ENCODE measurements at regions not wholly inside any gene's neighbourhood (a gene's known extent, or its start where the extent isn't known, plus 50 kb on each side); places are given as distances from the start of the nearest gene placed in this dataset.

DNA sequence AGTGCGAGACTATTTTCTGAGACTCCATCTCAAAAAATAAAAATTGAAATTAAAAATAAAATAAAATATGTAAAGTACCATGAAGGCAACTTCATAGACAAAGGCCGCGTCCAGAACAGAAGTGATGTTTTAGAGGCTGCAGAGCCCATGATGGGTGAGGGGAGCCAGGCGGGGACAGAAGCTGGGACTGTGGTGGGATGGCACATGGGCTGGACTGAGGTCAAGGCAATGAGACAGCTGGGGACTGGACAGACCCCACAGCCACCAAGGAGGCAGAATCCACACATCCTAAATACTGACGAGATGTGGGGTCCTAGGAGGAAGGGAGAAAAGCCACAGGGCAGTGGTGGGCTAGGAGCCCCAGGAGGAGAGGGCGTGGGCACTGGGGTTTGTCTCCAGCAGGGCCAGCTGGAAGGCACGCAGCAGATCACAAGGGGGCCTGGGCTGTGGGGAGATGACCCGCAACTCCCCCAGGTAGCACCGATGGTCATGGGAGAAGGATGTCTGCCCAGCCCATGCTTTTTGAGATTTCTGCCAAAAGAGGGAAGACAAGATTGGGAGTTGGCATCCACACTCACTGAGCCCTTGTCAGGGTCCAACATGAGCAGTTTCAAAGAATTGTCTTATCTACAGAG, 74.3 kb downstream of the KCNF1 start:
- DNase-seq = no peak

DNA sequence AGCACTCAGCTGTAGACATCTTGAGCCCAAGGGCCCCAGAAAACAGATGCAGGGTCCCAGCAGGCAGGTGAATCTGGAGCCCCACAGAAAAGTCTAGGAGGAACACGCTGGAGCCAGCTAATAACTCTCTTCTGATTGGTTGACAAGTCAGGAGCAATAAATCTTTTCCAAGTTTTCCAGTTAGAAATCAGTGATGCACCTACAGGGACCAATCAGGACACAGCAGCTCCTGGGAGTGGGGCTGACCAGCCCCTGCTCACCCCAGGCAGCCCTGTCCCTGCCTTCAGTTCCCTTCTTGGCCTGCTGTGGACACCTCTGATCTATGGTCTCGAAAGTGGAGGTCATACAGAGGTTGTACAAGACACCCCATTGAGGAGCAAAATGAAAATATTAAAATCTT, 75.7 kb downstream of the KCNF1 start:
- no peak for DNase-seq

- DNase-seq = no peak
Measured at GRCh38 chr2:10987861-10988260, 76.1 kb downstream of the KCNF1 start.

DNA sequence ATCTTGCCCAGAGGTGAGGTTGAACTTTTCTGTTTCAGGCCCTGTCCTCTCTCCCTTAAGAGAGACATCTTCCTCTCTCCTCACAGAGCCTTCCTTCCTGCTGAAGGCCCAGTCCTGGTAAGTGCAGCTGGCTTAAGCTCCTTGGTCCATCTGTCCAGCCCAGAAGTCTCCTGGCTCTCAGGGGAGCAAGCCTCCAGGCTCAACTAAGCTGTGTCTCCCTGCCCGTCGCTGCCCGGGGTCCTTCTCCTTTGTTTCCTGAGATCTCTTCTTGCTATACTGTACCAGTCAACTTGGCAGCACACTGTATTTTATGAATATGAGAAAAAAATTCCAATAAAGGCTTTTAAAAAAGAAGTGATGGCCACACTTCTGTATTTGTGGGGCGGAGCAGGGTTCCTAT, 77.4 kb downstream of the KCNF1 start:
- no peak for DNase-seq

DNA sequence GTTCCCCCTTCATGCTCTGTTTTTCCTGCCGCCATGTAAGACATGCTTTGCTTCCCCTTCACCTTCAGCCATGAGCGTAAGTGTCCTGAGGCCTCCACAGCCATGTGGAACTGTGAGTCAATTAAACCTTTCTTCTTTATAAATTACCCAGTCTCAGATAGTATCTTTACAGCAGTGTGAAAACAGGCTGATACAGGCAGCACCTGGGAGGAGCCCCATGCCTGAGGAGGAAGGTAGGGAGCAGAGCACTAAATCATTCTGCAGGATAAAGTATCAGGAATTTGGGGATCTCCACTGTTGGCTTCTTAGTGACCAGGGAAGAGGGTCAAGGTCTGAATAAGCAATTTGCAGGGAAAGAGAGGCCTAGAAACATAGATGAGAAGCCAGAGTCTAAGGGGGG, 78.0 kb downstream of the KCNF1 start:
- DNase-seq = no peak

DNA sequence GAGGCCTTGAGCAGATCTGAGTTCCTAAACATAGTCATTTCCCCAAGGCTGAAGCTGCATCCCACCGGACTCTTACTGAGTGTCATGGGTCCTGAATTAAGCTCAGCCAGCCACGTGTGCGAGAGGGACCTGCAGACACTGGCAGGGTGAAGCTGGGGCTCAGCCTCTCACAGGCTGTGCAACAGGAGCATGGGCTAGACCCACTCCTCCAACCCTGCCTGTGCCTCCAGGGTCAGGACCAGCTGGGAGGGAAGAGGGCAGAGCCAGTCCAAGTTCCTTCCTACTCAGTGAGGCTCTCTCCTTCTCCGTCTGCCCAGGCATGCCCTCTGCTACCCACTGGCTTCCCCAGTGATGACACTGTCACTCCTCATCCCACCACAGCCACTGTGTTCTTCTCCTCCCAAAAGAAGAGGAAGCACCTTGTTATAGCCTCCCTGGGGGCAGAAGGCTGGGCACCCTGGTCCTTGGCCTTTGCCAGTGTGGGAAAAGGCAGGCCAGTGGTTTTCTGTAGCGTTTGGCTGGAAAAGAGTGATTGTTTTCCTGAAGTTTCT, 78.9 kb downstream of the KCNF1 start:
- DNase-seq = no peak

GRCh38 chr2:10992023-10992791, 80.5 kb downstream of the KCNF1 start:
- no peak for DNase-seq

DNA sequence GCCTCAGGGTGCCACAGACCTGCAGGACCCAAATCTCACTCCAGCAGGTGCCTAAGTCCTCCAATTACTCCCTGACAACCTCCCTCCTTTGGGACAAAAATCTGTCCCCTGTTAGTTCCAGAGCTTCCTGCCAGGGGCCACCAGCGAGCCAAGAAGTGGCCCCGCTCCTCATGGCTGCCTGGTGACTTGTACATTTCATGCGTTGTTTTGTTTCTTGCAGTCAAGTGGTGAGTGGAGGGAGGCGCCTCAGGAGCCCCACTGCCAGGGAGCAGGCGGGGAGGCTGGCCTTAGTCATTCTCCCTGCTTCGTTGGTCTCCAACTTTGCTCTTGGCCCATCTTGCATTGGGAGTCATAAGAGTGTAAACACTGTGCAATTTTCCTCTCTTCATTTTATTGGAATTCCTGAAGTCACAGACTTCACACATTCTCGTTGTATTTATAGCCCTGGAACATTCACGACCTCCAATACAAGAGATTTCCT, 81.3 kb downstream of the KCNF1 start:
- no peak for DNase-seq

GRCh38 chr2:10995366-10995970, 83.7 kb downstream of the KCNF1 start:
- DNase-seq = no peak

DNA sequence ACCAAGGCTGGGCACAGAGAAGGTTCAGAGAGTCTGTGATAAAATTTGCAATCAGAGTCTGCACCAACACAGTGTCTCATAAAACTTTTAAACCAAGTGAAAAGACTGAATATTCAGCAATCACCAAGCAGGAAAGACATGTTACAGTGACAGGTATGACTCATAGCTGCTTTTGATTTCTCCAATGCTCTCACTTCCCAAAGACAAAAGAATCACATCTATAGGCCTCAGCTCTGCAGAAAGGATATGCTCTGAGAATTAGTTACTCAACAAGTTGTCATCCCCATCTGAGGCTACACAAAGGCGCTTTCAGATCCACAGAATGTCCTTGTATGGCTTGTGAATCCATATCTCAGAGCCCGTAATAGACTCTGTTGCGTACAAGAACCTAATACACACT, 92.5 kb downstream of the KCNF1 start:
- DNase-seq = no peak

GRCh38 chr2:11005032-11005431, 93.3 kb downstream of the KCNF1 start:
- no peak for DNase-seq

- no peak for DNase-seq
Measured at GRCh38 chr2:11006191-11006590, 94.5 kb downstream of the KCNF1 start.

GRCh38 chr2:11007331-11008264, 95.9 kb downstream of the KCNF1 start:
- no peak for DNase-seq

DNA sequence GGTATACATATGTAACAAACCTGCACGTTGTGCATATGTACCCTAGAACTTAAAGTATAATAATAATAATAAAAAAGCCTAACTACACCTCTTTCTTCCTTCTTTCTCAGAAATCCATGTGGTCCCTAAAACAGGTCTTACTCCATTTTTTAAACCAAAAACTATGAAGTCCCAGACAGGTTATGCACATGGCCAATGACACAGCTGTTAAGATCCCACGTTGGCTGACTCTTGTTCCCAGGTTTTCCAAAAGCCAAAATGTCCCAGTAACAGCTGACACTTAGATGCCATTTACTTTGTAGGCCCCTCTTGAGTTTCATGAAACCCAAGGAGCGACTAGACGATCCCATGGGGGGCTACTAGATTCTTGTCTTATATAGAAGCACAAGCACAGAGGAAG, 97.0 kb downstream of the KCNF1 start:
- DNase-seq = no peak

- DNase-seq = no peak
Measured at GRCh38 chr2:11009176-11009575, 97.4 kb downstream of the KCNF1 start.

DNA sequence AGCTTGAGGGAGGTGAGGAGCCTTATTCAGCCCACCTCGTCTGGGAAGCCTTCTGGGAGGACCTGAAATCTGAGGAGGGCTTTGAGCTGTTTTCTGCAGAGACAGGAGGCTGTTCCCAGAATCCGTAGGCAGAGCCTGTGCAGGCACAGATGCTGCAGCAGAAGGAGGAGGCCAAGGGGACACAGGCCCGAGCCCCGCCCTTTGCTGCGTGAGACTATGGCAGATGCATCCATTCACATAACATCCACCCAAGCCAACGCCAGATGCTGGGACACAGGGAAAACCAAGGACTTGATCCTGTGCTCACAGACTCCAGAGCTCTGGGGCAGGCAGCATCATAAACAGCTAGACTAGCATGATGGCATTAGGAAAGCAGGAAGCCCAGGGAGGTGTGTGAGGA, 98.2 kb downstream of the KCNF1 start:
- DNase-seq = no peak

DNA sequence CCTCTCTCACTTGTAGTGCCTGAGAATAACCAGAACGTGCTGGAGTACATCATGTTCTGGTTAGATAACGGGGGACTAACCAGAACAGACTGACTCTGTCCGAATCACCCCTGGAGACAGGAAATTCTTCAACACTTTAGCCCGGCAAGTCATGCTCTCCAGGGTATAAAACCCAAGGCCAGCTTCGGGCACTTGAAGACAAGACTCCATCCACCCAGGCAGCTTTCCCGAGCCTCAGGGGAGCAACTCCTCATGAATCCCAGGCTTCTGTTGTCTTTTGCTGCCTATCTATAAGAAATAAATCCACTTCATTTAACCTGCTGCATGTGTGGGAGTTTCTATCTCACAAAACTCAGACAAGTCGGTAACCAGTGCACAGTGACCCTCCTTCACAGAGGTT, 99.6 kb downstream of the KCNF1 start:
- no peak for DNase-seq

- no peak for DNase-seq
Measured at GRCh38 chr2:11012131-11012693, 100.5 kb downstream of the KCNF1 start.

- no peak for DNase-seq
Measured at GRCh38 chr2:11013196-11013595, 101.5 kb downstream of the KCNF1 start.

- no peak for DNase-seq
Measured at GRCh38 chr2:11014026-11014425, 102.3 kb downstream of the KCNF1 start.

DNA sequence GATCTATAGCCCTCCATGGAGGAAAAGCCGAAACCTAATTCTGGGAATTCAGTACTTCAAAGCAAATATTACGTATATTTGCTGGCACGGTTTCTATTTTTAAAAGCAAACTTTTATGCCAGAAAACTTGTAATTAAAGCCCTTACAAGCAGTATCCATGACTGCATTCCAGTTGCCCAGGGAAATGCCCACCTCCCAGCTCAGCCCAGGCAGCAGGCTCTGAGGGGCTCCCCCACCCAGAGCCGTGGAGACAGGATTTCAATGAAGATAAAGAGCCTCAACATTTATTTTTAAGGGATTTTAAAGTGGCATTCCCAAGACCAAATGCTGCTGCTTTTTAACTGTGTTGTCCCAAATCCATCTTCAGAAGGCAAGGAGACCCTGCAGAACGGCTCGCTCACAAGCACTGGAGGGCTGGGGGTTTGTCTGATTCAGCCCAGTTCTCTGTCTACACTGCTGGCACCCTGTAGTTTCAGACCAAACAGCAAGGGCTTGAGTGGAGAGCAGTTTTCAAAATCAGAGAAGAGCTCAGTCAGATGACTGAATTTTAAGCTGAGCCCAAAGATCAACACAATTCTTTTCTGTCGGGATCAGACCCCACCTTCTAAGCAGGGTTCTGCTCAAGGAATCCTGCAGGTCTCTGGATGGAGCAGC, 105.1 kb downstream of the KCNF1 start:
- no peak for DNase-seq

DNA sequence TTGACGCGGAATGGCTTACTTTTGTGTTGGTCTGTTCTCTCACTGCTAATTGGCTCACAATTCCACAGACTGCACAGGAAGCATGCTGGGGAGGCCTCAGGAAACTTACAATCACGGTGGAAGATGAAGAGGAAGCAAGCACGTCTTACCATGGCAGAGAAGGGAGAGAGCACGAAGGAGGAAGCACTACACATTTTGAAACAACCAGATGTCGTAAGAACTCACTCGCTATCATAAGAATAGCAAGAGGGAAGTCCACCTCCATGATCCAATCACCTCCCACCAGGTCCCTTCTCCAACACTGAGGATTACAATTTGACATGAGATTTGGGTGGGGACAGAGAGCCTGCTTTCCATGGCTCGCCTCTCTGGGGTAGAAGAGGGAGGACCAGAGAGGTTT, 106.2 kb downstream of the KCNF1 start:
- DNase-seq = no peak
